KMS-11 (cell line): ENCODE measurements at regions not wholly inside any gene's neighbourhood (a gene's known extent, or its start where the extent isn't known, plus 50 kb on each side); places are given as distances from the start of the nearest gene placed in this dataset.

Source experiments
- H2AFZ ChIP-seq: fragments of 200-600 bp; sonication (generic); 2 replicates; pipeline ENCODE4 v1.6.1; 2016; ENCODE audit warnings: antibody characterized with exemption, mixed run types, low read depth
- H3K27ac ChIP-seq: fragments of 200-600 bp; sonication (generic); 2 replicates; pipeline ENCODE4 v1.6.1; 2016; ENCODE audit warnings: mild to moderate bottlenecking, mixed run types
- H3K27me3 ChIP-seq: fragments of 200-600 bp; sonication (generic); 2 replicates; pipeline ENCODE4 v1.6.1; 2017; ENCODE audit warnings: mild to moderate bottlenecking, low read depth, mixed run types, moderate library complexity; ENCODE audit not compliant: insufficient read depth
- H3K36me3 ChIP-seq: fragments of 200-600 bp; sonication (generic); 2 replicates; pipeline ENCODE4 v1.6.1; 2017; ENCODE audit warnings: mild to moderate bottlenecking, mixed run types; ENCODE audit not compliant: insufficient read depth
- H3K4me1 ChIP-seq: fragments of 200-600 bp; sonication (generic); 2 replicates; pipeline ENCODE4 v1.6.1; 2016; ENCODE audit warnings: mild to moderate bottlenecking, low read depth, mixed run types; ENCODE audit not compliant: poor library complexity, severe bottlenecking
- H3K4me2 ChIP-seq: fragments of 200-600 bp; sonication (generic); 2 replicates; pipeline ENCODE4 v1.7.0; 2016; ENCODE audit warnings: mild to moderate bottlenecking, mixed run types
- H3K4me3 ChIP-seq: fragments of 200-600 bp; sonication (generic); IDR thresholded peaks from 2 replicates; pipeline ENCODE4 v1.6.1; 2017; ENCODE audit warnings: low read depth, low read length, mixed read lengths; ENCODE audit not compliant: insufficient read depth
- H3K79me2 ChIP-seq: fragments of 200-600 bp; sonication (generic); 2 replicates; pipeline ENCODE4 v1.6.1; 2016; ENCODE audit warnings: low read depth, mixed run types; ENCODE audit not compliant: insufficient read depth
- H3K9ac ChIP-seq: fragments of 200-600 bp; sonication (generic); 2 replicates; pipeline ENCODE4 v1.6.1; 2016; ENCODE audit warnings: mild to moderate bottlenecking, mixed run types
- H4K20me1 ChIP-seq: fragments of 200-600 bp; sonication (generic); 2 replicates; pipeline ENCODE4 v1.6.1; 2016; ENCODE audit warnings: mild to moderate bottlenecking, mixed run types; ENCODE audit not compliant: insufficient read depth
- TF ChIP-seq, protein P1 (sequence below): fragments of 200-600 bp; sonication (generic); conservative IDR thresholded peaks from 2 replicates; pipeline ENCODE4 v1.6.1; 2017; ENCODE audit warnings: low read depth, mild to moderate bottlenecking, antibody characterized with exemption, low read length, moderate library complexity, mixed read lengths

GRCh38 chr12:27193854-27194544, 50.1 kb upstream of the STK38L start:
- Histone ChIP-seq H2AFZ (no peak overlapping the region), H3K4me2 (no peak overlapping the region), H3K4me1 (peaks cover 9% of the 10 kb centered on the region), H4K20me1 (no peaks in the 10 kb centered on the region), H3K79me2 (no peaks in the 10 kb centered on the region), H3K36me3 (no peaks in the 10 kb centered on the region), H3K27me3 (no peaks in the 10 kb centered on the region), H3K4me3 (no peak overlapping the region), H3K27ac (no peak overlapping the region), H3K9ac (no peak overlapping the region)
- TF ChIP-seq, protein P1, sequence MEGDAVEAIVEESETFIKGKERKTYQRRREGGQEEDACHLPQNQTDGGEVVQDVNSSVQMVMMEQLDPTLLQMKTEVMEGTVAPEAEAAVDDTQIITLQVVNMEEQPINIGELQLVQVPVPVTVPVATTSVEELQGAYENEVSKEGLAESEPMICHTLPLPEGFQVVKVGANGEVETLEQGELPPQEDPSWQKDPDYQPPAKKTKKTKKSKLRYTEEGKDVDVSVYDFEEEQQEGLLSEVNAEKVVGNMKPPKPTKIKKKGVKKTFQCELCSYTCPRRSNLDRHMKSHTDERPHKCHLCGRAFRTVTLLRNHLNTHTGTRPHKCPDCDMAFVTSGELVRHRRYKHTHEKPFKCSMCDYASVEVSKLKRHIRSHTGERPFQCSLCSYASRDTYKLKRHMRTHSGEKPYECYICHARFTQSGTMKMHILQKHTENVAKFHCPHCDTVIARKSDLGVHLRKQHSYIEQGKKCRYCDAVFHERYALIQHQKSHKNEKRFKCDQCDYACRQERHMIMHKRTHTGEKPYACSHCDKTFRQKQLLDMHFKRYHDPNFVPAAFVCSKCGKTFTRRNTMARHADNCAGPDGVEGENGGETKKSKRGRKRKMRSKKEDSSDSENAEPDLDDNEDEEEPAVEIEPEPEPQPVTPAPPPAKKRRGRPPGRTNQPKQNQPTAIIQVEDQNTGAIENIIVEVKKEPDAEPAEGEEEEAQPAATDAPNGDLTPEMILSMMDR: no peak
